ENCODE measurements at regions not wholly inside any gene's neighbourhood (a gene's known extent, or its start where the extent isn't known, plus 50 kb on each side); places are given as distances from the start of the nearest gene placed in this dataset.

GRCh38 chr15:81516461-81516860 is 142.4 kb upstream of the TMC3 start:
- DNase-seq (ENCODE audit: low read depth) (peak; percentile 79), FAIRE-seq (peak; percentile 87)
- TF ChIP-seq CTCF (IDR thresholded peaks at IDR 0.05; ENCODE audit: insufficient read depth, low read length, severe bottlenecking) = no peak
- no peaks in the 10 kb centered on the region for H3K36me3 ChIP-seq (ENCODE audit: control insufficient read depth, insufficient read depth, low read length)
- no peak overlapping the region for H3K4me3 ChIP-seq (ENCODE audit: low read depth, low read length)
- H3K27me3 ChIP-seq (ENCODE audit: control insufficient read depth, insufficient read depth, low read length) = no peaks in the 10 kb centered on the region

GRCh38 chr15:81516012-81516411 is 142.0 kb upstream of the TMC3 start:
- no peak for FAIRE-seq
- no peak overlapping the region for H3K4me3 ChIP-seq (ENCODE audit: low read depth, low read length)
- peak; percentile 38 for DNase-seq (ENCODE audit: low read depth)
- no peaks in the 10 kb centered on the region for H3K36me3 ChIP-seq (ENCODE audit: control insufficient read depth, insufficient read depth, low read length)
- TF ChIP-seq CTCF (IDR thresholded peaks at IDR 0.05; ENCODE audit: insufficient read depth, low read length, severe bottlenecking) = no peak
- H3K27me3 ChIP-seq (ENCODE audit: control insufficient read depth, insufficient read depth, low read length) = no peaks in the 10 kb centered on the region

GRCh38 chr15:81514725-81515124 is 140.7 kb upstream of the TMC3 start:
- no peak for DNase-seq (ENCODE audit: low read depth)
- FAIRE-seq = no peak
- Histone ChIP-seq H3K36me3 (ENCODE audit: control insufficient read depth, insufficient read depth, low read length) (no peaks in the 10 kb centered on the region), H3K27me3 (ENCODE audit: control insufficient read depth, insufficient read depth, low read length) (no peaks in the 10 kb centered on the region), H3K4me3 (ENCODE audit: low read depth, low read length) (no peak overlapping the region)
- TF ChIP-seq CTCF (IDR thresholded peaks at IDR 0.05; ENCODE audit: insufficient read depth, low read length, severe bottlenecking) = no peak

GRCh38 chr15:81511138-81511537 is 137.1 kb upstream of the TMC3 start:
- no peak for FAIRE-seq
- H3K4me3 ChIP-seq (ENCODE audit: low read depth, low read length) = no peak overlapping the region
- H3K27me3 ChIP-seq (ENCODE audit: control insufficient read depth, insufficient read depth, low read length) = no peaks in the 10 kb centered on the region
- no peaks in the 10 kb centered on the region for H3K36me3 ChIP-seq (ENCODE audit: control insufficient read depth, insufficient read depth, low read length)
- peak; percentile 51 for DNase-seq (ENCODE audit: low read depth)
- TF ChIP-seq CTCF (IDR thresholded peaks at IDR 0.05; ENCODE audit: insufficient read depth, low read length, severe bottlenecking) = no peak

GRCh38 chr15:81507831-81508230 is 133.8 kb upstream of the TMC3 start:
- Histone ChIP-seq H3K27me3 (ENCODE audit: control insufficient read depth, insufficient read depth, low read length) (no peaks in the 10 kb centered on the region), H3K4me3 (ENCODE audit: low read depth, low read length) (no peak overlapping the region), H3K36me3 (ENCODE audit: control insufficient read depth, insufficient read depth, low read length) (no peaks in the 10 kb centered on the region)
- FAIRE-seq (peak; percentile 60), DNase-seq (ENCODE audit: low read depth) (peak; percentile 75)
- no peak for TF ChIP-seq CTCF (IDR thresholded peaks at IDR 0.05; ENCODE audit: insufficient read depth, low read length, severe bottlenecking)

- DNase-seq (ENCODE audit: low read depth) = peak; percentile 68
- Histone ChIP-seq H3K36me3 (ENCODE audit: control insufficient read depth, insufficient read depth, low read length) (no peaks in the 10 kb centered on the region), H3K4me3 (ENCODE audit: low read depth, low read length) (no peak overlapping the region), H3K27me3 (ENCODE audit: control insufficient read depth, insufficient read depth, low read length) (no peaks in the 10 kb centered on the region)
- FAIRE-seq = no peak
- no peak for TF ChIP-seq CTCF (IDR thresholded peaks at IDR 0.05; ENCODE audit: insufficient read depth, low read length, severe bottlenecking)
Measured at GRCh38 chr15:81506936-81507335, 132.9 kb upstream of the TMC3 start.

All from bronchial epithelial cell (primary cell).